NK-92 treated with Interleukin-12 subunit alpha and Interleukin-12 subunit beta, amount 100 ng/mL, for 24 hours (cell line): ENCODE measurements at regions not wholly inside any gene's neighbourhood (a gene's known extent, or its start where the extent isn't known, plus 50 kb on each side); places are given as distances from the start of the nearest gene placed in this dataset.
"Not testable (repeated sequence)": the region's sequence is repeated elsewhere in the genome, so short reads cannot be mapped to it uniquely, and the experiment has no call there.

Experiments used
- DNase-seq: peaks from one replicate; lab custom pipeline; 2025; lab: John Stamatoyannopoulos, UW

DNA sequence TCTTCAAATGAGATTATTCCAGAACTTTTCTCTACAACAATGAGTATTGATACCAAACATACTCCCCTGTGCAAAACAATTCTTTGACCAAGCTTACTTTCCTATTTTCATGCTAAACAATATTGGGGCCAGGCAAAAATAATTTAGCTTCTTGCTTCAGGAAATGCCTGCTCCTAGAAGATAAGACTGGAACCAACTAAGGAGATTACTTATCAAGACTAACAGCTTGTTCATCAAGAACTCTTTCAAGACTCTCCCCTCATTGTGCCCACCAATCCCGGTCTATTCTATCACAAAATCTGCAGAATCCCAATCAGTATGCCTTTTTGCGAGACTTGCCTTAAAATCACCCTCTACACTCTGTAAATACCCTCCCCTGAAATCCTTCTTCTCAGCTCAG lies 536.6 kb downstream of the RWDD3 start:
- DNase-seq, result no peak

DNA sequence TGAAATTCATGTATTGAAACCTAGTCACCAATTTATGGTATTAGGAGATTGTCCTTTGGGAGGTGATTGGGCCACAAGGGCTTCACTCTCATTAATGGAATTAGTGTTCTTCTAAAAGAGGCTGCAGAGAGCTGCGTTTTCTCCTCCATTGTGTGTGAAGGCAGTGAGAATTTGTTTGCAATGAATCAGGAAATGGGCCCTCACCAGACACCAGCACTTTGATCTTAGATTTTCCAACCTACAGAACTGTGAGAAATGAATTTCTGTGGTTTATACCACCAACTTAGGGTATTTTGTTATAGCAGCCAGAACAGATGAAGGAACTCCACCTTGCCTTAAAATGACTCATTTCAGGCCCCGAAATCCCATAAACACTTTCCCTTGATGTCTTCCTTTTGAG lies 544.2 kb downstream of the RWDD3 start:
- no peak for DNase-seq

DNA sequence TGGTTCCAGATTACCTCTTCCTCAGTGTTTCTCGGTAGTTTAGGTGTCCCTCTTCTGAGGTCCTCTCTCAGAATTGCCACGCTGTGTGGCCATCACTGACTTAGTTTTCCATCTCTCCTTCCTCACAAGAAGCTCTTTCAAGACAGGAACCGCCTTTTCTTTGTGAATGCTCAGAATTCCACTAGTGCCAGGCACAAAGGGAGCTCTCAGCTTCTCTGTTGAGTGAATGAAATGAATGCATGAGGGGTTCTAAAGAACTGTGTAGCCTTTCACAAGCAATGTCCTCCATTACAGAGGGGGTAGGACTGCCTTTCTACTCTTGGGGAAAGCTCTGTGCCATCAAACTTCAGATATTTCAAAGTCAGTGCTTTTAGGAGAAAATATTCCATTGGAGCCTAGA lies 546.8 kb downstream of the RWDD3 start:
- no peak for DNase-seq

DNA sequence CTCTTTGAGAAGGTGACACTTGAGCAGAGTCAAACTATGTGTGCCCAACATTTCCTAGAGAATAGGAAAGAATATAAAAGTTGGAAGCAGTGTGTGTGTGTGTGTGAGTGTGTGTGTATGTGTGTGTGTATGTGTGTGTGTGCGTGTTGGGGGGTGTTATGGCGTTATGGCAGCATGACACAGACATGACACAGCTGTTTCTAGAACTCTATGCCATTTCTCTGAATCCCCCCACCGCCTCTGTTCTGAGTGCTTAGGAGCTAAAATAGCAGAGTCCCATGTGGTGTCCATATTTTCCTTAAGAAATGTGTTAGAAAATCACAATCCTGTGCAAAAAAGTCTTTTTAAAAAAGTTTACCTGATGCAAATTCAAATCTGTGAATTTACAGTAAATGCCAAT lies 556.1 kb downstream of the RWDD3 start:
- no peak for DNase-seq

DNA sequence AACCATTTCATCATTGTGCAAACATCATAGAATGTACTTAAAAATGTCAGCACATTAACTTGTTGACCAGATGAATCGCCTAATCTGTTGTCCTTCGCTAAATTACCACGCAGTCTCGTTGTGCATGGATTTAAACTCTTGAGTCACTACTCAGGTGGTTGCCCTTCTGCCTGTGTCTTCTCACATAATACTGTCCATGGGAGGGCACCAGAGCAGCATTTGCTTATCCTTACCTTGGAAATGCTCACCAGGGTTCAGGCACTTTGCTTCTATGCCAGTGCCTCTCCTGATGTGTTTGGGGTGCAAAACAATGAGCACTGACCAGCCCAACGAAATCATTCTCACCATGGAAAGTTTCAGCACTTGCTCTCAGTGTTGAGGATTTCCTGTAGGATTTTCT lies 559.9 kb downstream of the RWDD3 start:
- no peak for DNase-seq

DNA sequence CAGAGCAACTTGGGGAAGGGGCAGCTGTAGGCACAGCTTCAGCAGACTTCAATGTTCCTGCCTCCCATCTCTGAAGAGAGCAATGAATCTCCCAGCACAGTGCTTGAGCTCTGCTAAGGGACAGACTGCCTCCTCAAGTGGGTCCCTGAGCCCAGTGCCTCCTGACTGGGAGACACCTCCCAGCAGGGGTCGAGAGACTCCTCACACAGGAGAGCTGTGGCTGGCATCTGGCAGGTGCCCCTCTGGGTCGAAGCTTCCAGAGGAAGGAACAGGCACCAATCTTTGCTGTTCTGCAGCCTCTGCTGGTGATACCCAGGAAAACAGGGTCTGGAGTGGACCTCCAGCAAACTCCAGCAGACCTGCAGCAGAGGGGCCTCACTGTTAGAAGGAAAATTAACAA lies 563.8 kb downstream of the RWDD3 start:
- DNase-seq, result not testable (repeated sequence)

- DNase-seq, result no peak
Measured at GRCh38 chr1:95806171-95806570, 572.2 kb downstream of the RWDD3 start.

DNA sequence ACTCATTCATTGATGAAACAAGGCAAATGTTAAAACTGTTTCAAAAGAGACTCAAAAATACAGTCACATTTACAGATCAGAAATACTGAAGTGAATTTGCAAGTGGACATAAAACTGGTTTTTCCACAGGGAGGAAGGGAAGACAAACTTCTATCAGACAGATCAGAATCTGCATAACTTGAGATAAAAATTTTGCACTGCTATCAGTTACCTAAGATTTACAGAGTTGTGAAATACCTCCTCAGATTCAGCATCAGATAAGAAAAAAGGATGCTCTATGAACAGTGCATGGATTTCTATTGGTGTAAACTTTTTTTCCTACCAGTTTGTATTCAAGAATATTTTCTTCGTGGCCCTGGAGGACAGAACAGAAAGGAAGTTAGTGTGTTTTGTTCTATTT lies 575.4 kb downstream of the RWDD3 start:
- no peak for DNase-seq

DNA sequence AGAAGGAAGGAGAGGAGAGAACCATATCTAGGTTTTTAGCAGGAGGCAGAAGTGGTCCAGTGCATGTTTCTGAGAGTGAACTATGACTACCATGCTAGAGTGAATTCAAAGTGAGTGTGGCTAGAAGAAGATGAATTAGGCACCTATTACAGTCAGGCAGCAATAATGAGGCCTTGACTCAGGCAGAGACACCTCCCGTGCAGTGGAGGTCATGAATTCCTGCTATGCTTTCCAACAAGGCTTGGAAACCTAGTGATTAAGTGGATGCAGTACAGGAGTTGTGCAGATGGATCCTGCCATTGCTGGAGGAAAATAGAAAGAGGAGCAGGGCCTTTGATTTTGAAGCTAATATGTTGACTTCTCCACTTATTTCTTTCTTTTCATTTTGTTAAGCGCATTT lies 581.5 kb downstream of the RWDD3 start:
- DNase-seq, result no peak

GRCh38 chr1:95829556-95829955 lies 595.5 kb downstream of the RWDD3 start:
- no peak for DNase-seq

GRCh38 chr1:95832370-95832769 lies 598.4 kb downstream of the RWDD3 start:
- DNase-seq, result no peak

GRCh38 chr1:95849439-95849838 lies 615.4 kb downstream of the RWDD3 start:
- DNase-seq, result no peak

DNA sequence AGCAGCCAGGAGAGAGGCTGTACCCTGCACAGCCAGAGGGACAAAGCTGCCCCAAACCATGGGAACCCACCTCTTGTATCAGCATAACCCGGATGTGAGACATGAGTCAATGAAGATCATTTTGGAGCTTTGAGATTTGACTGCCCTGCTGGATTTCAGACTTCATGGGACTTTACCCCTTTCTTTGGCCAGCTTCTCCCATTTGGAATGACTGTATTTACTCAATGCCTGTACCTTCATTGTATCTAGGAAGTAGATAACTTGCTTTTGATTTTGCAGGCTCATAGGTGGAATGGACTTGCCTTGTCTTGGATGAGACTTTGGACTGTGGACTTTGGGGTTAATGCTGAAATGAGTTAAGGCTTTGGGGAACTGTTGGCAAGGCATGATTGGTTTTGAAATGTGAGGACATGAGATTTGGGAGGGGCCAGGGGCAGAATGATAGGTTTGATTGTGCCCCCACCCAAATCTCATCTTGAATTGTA lies 616.2 kb downstream of the RWDD3 start:
- DNase-seq, result no peak

DNA sequence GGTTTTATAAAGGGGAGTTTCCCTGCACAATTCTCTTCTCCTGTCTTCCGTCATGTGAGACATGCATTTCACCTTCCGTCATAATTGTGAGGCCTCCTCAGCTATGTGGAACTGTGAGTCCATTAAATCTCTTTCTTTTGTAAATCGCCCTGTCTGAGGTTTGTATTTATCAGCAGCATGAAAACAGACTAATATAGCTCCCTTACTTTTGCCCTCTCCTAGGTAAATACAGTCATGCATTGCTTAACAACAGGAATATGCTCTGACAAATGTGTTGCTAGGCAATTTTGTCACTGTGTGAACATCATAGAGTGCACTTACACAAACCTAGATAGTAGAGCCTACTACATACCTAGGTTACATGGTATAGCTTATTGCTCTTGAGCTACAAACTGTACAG lies 616.8 kb downstream of the RWDD3 start:
- no peak for DNase-seq

GRCh38 chr1:95852483-95853070 lies 618.6 kb downstream of the RWDD3 start:
- DNase-seq, result no peak

- DNase-seq, result no peak
Measured at GRCh38 chr1:95854457-95854856, 620.4 kb downstream of the RWDD3 start.

- DNase-seq, result no peak
Measured at GRCh38 chr1:95863086-95863485, 629.1 kb downstream of the RWDD3 start.

- DNase-seq, result no peak
Measured at GRCh38 chr1:95865769-95866168, 631.8 kb downstream of the RWDD3 start.

DNA sequence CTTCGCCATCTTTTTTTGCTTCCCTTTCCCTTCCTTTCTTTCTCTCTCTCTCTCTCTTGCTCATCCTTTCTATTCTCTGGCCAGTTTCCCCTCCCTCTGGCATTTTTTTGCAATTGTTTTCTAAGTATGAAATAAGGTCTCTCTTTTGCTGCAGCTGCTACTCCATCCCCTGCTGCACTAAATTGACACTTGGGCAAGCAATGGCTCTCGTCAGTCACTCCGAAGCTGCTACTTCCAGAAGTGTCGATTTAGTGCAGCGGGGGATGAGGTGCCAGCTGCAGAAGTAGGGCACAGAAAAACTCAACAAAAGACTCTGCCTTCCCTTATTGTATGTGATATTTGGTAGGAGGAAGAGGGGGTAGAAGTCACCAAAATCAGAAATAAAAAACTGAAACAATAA lies 642.3 kb downstream of the RWDD3 start:
- DNase-seq, result no peak

DNA sequence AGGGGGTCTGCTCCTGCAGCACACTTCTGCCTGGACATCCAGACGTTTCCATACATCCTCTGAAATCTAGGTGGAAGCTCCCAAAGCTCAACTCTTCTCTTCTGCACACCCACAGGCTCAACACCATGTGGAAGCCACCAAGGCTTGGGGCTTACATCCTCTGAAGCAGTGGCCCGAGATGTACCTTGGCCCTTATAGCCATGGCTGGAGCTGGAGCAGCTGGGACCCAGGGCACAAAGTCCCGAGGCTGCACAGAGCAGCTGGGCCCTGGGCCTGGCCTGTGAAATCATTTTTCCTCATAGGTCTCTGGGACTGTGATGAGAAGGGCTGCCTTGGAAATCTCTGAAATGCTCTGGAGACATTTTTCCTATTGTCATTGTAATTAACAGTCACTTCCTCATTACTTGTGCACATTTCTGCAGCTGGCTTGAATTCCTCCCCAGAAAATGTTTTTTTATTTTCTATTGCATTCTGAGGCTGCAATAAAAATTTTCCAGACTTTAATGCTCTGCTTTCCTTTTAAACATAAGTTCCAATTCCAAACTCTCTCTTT lies 645.6 kb downstream of the RWDD3 start:
- DNase-seq, result no peak

- DNase-seq, result no peak
Measured at GRCh38 chr1:95888941-95889390, 655.0 kb downstream of the RWDD3 start.

GRCh38 chr1:95889400-95889799 lies 655.4 kb downstream of the RWDD3 start:
- no peak for DNase-seq

GRCh38 chr1:95893921-95894320 lies 659.9 kb downstream of the RWDD3 start:
- DNase-seq, result no peak

- DNase-seq, result no peak
Measured at GRCh38 chr1:95903060-95903459, 669.0 kb downstream of the RWDD3 start.
